CD4-positive, alpha-beta T cell treated with Interferon gamma for 1 hour (primary cell): ENCODE measurements at regions not wholly inside any gene's neighbourhood (a gene's known extent, or its start where the extent isn't known, plus 50 kb on each side); places are given as distances from the start of the nearest gene placed in this dataset.

Source experiments
- DNase-seq: peaks from one replicate; pipeline ENCODE4 v3.0.0-alpha.2; 2020

GRCh38 chr9:78505546-78505945, 208.6 kb downstream of the PSAT1 start:
- DNase-seq = no peak

- DNase-seq = no peak
Measured at GRCh38 chr9:78507037-78507436, 210.1 kb downstream of the PSAT1 start.

GRCh38 chr9:78510035-78510434, 213.1 kb downstream of the PSAT1 start:
- no peak for DNase-seq

GRCh38 chr9:78515108-78515507, 218.2 kb downstream of the PSAT1 start:
- no peak for DNase-seq

GRCh38 chr9:78519786-78520185, 222.9 kb downstream of the PSAT1 start:
- DNase-seq = no peak

- no peak for DNase-seq
Measured at GRCh38 chr9:78521680-78522079, 224.8 kb downstream of the PSAT1 start.

GRCh38 chr9:78525986-78526560, 229.1 kb downstream of the PSAT1 start:
- DNase-seq = no peak

GRCh38 chr9:78533500-78533899, 236.6 kb downstream of the PSAT1 start:
- no peak for DNase-seq

- DNase-seq = no peak
Measured at GRCh38 chr9:78539188-78539587, 242.3 kb downstream of the PSAT1 start.

- no peak for DNase-seq
Measured at GRCh38 chr9:78539904-78540303, 243.0 kb downstream of the PSAT1 start.

GRCh38 chr9:78541868-78542443, 245.0 kb downstream of the PSAT1 start:
- no peak for DNase-seq

- DNase-seq = no peak
Measured at GRCh38 chr9:78542491-78543181, 245.7 kb downstream of the PSAT1 start.

GRCh38 chr9:78543353-78543752, 246.4 kb downstream of the PSAT1 start:
- no peak for DNase-seq

GRCh38 chr9:78544230-78544629, 247.3 kb downstream of the PSAT1 start:
- no peak for DNase-seq

GRCh38 chr9:78547831-78548230, 250.9 kb downstream of the PSAT1 start:
- DNase-seq = no peak

GRCh38 chr9:78548670-78549069, 251.7 kb downstream of the PSAT1 start:
- no peak for DNase-seq

GRCh38 chr9:78549711-78550110, 252.8 kb downstream of the PSAT1 start:
- no peak for DNase-seq

- no peak for DNase-seq
Measured at GRCh38 chr9:78552802-78553201, 255.9 kb downstream of the PSAT1 start.

GRCh38 chr9:78557540-78557939, 260.6 kb downstream of the PSAT1 start:
- no peak for DNase-seq

- DNase-seq = no peak
Measured at GRCh38 chr9:78559449-78559885, 262.5 kb downstream of the PSAT1 start.

GRCh38 chr9:78562021-78562420, 265.1 kb downstream of the PSAT1 start:
- no peak for DNase-seq

GRCh38 chr9:78563269-78563668, 266.3 kb downstream of the PSAT1 start:
- no peak for DNase-seq

GRCh38 chr9:78565481-78565880, 268.6 kb downstream of the PSAT1 start:
- DNase-seq = no peak

- no peak for DNase-seq
Measured at GRCh38 chr9:78566521-78566920, 269.6 kb downstream of the PSAT1 start.
